Mesendoderm (in vitro differentiated cells): ENCODE measurements at regions not wholly inside any gene's neighbourhood (a gene's known extent, or its start where the extent isn't known, plus 50 kb on each side); places are given as distances from the start of the nearest gene placed in this dataset.

ENCODE experiments used
- DNase-seq: peaks from one replicate; pipeline ENCODE4 v3.0.0; 2013
- H2AK5ac ChIP-seq: 2 replicates; pipeline ENCODE4 v1.6.1; 2013; ENCODE audit warnings: low read length, inconsistent platforms
- H2BK120ac ChIP-seq: 2 replicates; pipeline ENCODE4 v1.6.1; 2013; ENCODE audit warnings: low read depth, mild to moderate bottlenecking, low read length, moderate library complexity, mixed read lengths
- H2BK15ac ChIP-seq: replicated peaks from 2 replicates; pipeline ENCODE4 v1.6.1; 2013; ENCODE audit warnings: low read depth, mild to moderate bottlenecking, moderate library complexity
- H2BK5ac ChIP-seq: 2 replicates; pipeline ENCODE4 v1.6.1; 2013; ENCODE audit warnings: low read length, inconsistent platforms
- H3K18ac ChIP-seq: 2 replicates; pipeline ENCODE4 v1.6.1; 2013; ENCODE audit warnings: mild to moderate bottlenecking, low read length, mixed read lengths
- H3K23ac ChIP-seq: one replicate; pipeline ENCODE4 v1.6.1; 2013; ENCODE audit warnings: low read length
- H3K27ac ChIP-seq: 2 replicates; pipeline ENCODE4 v1.5.1; 2013; ENCODE audit warnings: low read depth, mild to moderate bottlenecking, inconsistent platforms, low read length, moderate library complexity
- H3K27me3 ChIP-seq: 2 replicates; pipeline ENCODE4 v1.6.1; 2013; ENCODE audit warnings: low read length, control low read depth, mild to moderate bottlenecking, inconsistent platforms; ENCODE audit not compliant: insufficient read depth, poor library complexity
- H3K36me3 ChIP-seq: 2 replicates; pipeline ENCODE4 v1.6.1; 2013; ENCODE audit warnings: low read length, inconsistent platforms; ENCODE audit not compliant: control insufficient read depth, insufficient read depth
- H3K4ac ChIP-seq: one replicate; pipeline ENCODE4 v1.6.1; 2013; ENCODE audit warnings: low read depth, mild to moderate bottlenecking, low read length, moderate library complexity
- H3K4me1 ChIP-seq: 2 replicates; pipeline ENCODE4 v1.6.1; 2013; ENCODE audit warnings: low read depth, low read length, inconsistent platforms; ENCODE audit not compliant: control insufficient read depth
- H3K4me2 ChIP-seq: 2 replicates; pipeline ENCODE4 v1.6.1; 2013; ENCODE audit warnings: low read length
- H3K4me3 ChIP-seq: 2 replicates; pipeline ENCODE4 v1.5.1; 2013; ENCODE audit warnings: mild to moderate bottlenecking, low read length
- H3K56ac ChIP-seq: one replicate; pipeline ENCODE4 v1.6.1; 2013; ENCODE audit warnings: low read length
- H3K79me1 ChIP-seq: 2 replicates; pipeline ENCODE4 v1.6.1; 2013; ENCODE audit warnings: low read length, inconsistent platforms
- H3K79me2 ChIP-seq: 2 replicates; pipeline ENCODE4 v1.6.1; 2013; ENCODE audit warnings: mild to moderate bottlenecking, low read length; ENCODE audit not compliant: control insufficient read depth, insufficient read depth
- H3K9ac ChIP-seq: 2 replicates; pipeline ENCODE4 v1.6.1; 2013; ENCODE audit warnings: low read length, inconsistent platforms
- H4K5ac ChIP-seq: one replicate; pipeline ENCODE4 v1.6.1; 2013; ENCODE audit warnings: low read length
- H4K8ac ChIP-seq: one replicate; pipeline ENCODE4 v1.6.1; 2013; ENCODE audit warnings: low read depth, mild to moderate bottlenecking, control low read depth, low read length, moderate library complexity
- WGBS: extraction: QIAGEN DNeasy Blood & Tissue Kit; methylation state at CpG from one replicate; pipeline ENCODE4 v1.1.7; 2013; ENCODE audit warnings: low lambda C conversion rate, missing lambda C conversion rate; ENCODE audit not compliant: insufficient coverage; ENCODE audit errors: extremely low coverage; 5-methylcytosine and 5-hydroxymethylcytosine counted together

- Histone ChIP-seq H3K4me1 (peaks cover 2% of the 10 kb centered on the region), H2AK5ac (no peak overlapping the region), H3K56ac (no peak overlapping the region), H3K27ac (no peak overlapping the region), H2BK15ac (no peak overlapping the region), H3K27me3 (no peaks in the 10 kb centered on the region), H3K18ac (no peak overlapping the region), H4K8ac (no peak overlapping the region), H4K5ac (no peak overlapping the region), H3K9ac (no peak overlapping the region), H3K4me2 (no peak overlapping the region), H3K79me1 (no peaks in the 10 kb centered on the region), H3K23ac (no peak overlapping the region), H3K79me2 (no peaks in the 10 kb centered on the region), H2BK5ac (no peak overlapping the region), H2BK120ac (no peak overlapping the region), H3K4me3 (no peak overlapping the region), H3K4ac (no peak overlapping the region), H3K36me3 (no peaks in the 10 kb centered on the region)
- DNase-seq, result no peak
- no CpG with 5 or more reads among the region's 7 CpGs for WGBS
Measured at GRCh38 chr1:239436286-239436685, 49.9 kb downstream of the CHRM3 start.

GRCh38 chr1:239437822-239438221 is 51.5 kb downstream of the CHRM3 start:
- Histone ChIP-seq H2BK15ac (no peak overlapping the region), H4K5ac (no peak overlapping the region), H3K36me3 (no peaks in the 10 kb centered on the region), H3K4me1 (no peaks in the 10 kb centered on the region), H3K9ac (no peak overlapping the region), H3K27me3 (no peaks in the 10 kb centered on the region), H4K8ac (no peak overlapping the region), H2AK5ac (no peak overlapping the region), H2BK5ac (no peak overlapping the region), H3K79me2 (no peaks in the 10 kb centered on the region), H3K4ac (no peak overlapping the region), H3K56ac (no peak overlapping the region), H3K4me2 (no peak overlapping the region), H3K79me1 (no peaks in the 10 kb centered on the region), H3K23ac (no peak overlapping the region), H3K18ac (no peak overlapping the region), H3K4me3 (no peak overlapping the region), H2BK120ac (no peak overlapping the region), H3K27ac (no peak overlapping the region)
- DNase-seq, result no peak

GRCh38 chr1:239438891-239439290 is 52.5 kb downstream of the CHRM3 start:
- Histone ChIP-seq H2AK5ac (no peak overlapping the region), H2BK15ac (no peak overlapping the region), H3K4me1 (no peaks in the 10 kb centered on the region)

GRCh38 chr1:239443361-239443760 is 57.0 kb downstream of the CHRM3 start:
- no peak overlapping the region for H2BK120ac ChIP-seq
- H4K8ac ChIP-seq, result no peak overlapping the region
- H3K23ac ChIP-seq, result no peak overlapping the region
- no peaks in the 10 kb centered on the region for H3K27me3 ChIP-seq
- H3K4me3 ChIP-seq, result no peak overlapping the region
- H3K4me1 ChIP-seq, result no peaks in the 10 kb centered on the region
- no peak overlapping the region for H3K56ac ChIP-seq
- no peak overlapping the region for H2BK5ac ChIP-seq
- DNase-seq, result no peak
- no peaks in the 10 kb centered on the region for H3K36me3 ChIP-seq
- H3K4me2 ChIP-seq, result no peak overlapping the region
- no peak overlapping the region for H3K4ac ChIP-seq
- H2BK15ac ChIP-seq, result no peak overlapping the region
- no peak overlapping the region for H4K5ac ChIP-seq
- WGBS, result no CpG with 5 or more reads among the region's 5 CpGs
- H3K79me1 ChIP-seq, result no peaks in the 10 kb centered on the region
- H3K18ac ChIP-seq, result no peak overlapping the region
- H2AK5ac ChIP-seq, result no peak overlapping the region
- no peak overlapping the region for H3K27ac ChIP-seq
- no peaks in the 10 kb centered on the region for H3K79me2 ChIP-seq
- no peak overlapping the region for H3K9ac ChIP-seq

More at GRCh38 chr1:239438891-239439290, 52.5 kb downstream of the CHRM3 start:
- no peaks in the 10 kb centered on the region for H3K36me3 ChIP-seq
- no peak overlapping the region for H3K23ac ChIP-seq
- H3K79me1 ChIP-seq, result no peaks in the 10 kb centered on the region
- no peaks in the 10 kb centered on the region for H3K27me3 ChIP-seq
- H4K8ac ChIP-seq, result no peak overlapping the region
- no peaks in the 10 kb centered on the region for H3K79me2 ChIP-seq
- H3K9ac ChIP-seq, result no peak overlapping the region
- no peak overlapping the region for H3K56ac ChIP-seq
- H4K5ac ChIP-seq, result no peak overlapping the region
- no peak overlapping the region for H3K4me2 ChIP-seq
- H3K18ac ChIP-seq, result no peak overlapping the region
- no peak overlapping the region for H2BK120ac ChIP-seq
- H2BK5ac ChIP-seq, result no peak overlapping the region
- H3K4ac ChIP-seq, result no peak overlapping the region
- no peak for DNase-seq
- H3K27ac ChIP-seq, result no peak overlapping the region
- no CpG with 5 or more reads among the region's 1 CpG for WGBS
- H3K4me3 ChIP-seq, result no peak overlapping the region

- H2BK120ac ChIP-seq, result no peak overlapping the region
- H3K18ac ChIP-seq, result no peak overlapping the region
- H2AK5ac ChIP-seq, result no peak overlapping the region
- H3K4ac ChIP-seq, result no peak overlapping the region
- no peak overlapping the region for H3K4me3 ChIP-seq
- no peak overlapping the region for H2BK5ac ChIP-seq
- no peak overlapping the region for H4K8ac ChIP-seq
- no peak overlapping the region for H4K5ac ChIP-seq
- no peak overlapping the region for H3K9ac ChIP-seq
- H3K4me1 ChIP-seq, result no peaks in the 10 kb centered on the region
- H3K79me2 ChIP-seq, result no peaks in the 10 kb centered on the region
- no peak overlapping the region for H3K4me2 ChIP-seq
- H3K36me3 ChIP-seq, result no peaks in the 10 kb centered on the region
- H2BK15ac ChIP-seq, result no peak overlapping the region
- no peak overlapping the region for H3K56ac ChIP-seq
- no peaks in the 10 kb centered on the region for H3K79me1 ChIP-seq
- no peak overlapping the region for H3K23ac ChIP-seq
- no peak for DNase-seq
- no peaks in the 10 kb centered on the region for H3K27me3 ChIP-seq
- H3K27ac ChIP-seq, result no peak overlapping the region
Measured at GRCh38 chr1:239446611-239447010, 60.2 kb downstream of the CHRM3 start.

- Histone ChIP-seq H3K79me1 (no peaks in the 10 kb centered on the region), H3K23ac (no peak overlapping the region), H3K18ac (no peak overlapping the region), H3K4me3 (no peak overlapping the region), H3K79me2 (no peaks in the 10 kb centered on the region), H3K27me3 (no peaks in the 10 kb centered on the region), H2BK120ac (no peak overlapping the region), H2AK5ac (no peak overlapping the region), H2BK15ac (no peak overlapping the region), H3K9ac (no peak overlapping the region), H3K56ac (no peak overlapping the region), H3K36me3 (no peaks in the 10 kb centered on the region), H3K4me1 (no peaks in the 10 kb centered on the region), H3K4ac (no peak overlapping the region), H3K27ac (no peak overlapping the region), H4K8ac (no peak overlapping the region), H3K4me2 (no peak overlapping the region), H4K5ac (no peak overlapping the region), H2BK5ac (no peak overlapping the region)
- DNase-seq, result no peak
- WGBS, result no CpG with 5 or more reads among the region's 3 CpGs
Measured at GRCh38 chr1:239448911-239449310, 62.5 kb downstream of the CHRM3 start.
